HG03354 (cell line): ENCODE measurements at regions not wholly inside any gene's neighbourhood (a gene's known extent, or its start where the extent isn't known, plus 50 kb on each side); places are given as distances from the start of the nearest gene placed in this dataset.

Experiments
- ATAC-seq: cut with Tn5 transposase; IDR thresholded peaks from one replicate; pipeline ENCODE4 v1.9.1; 2021; ENCODE audit warnings: mild to moderate bottlenecking; ENCODE audit not compliant: unreplicated experiment, poor library complexity, severe bottlenecking

DNA sequence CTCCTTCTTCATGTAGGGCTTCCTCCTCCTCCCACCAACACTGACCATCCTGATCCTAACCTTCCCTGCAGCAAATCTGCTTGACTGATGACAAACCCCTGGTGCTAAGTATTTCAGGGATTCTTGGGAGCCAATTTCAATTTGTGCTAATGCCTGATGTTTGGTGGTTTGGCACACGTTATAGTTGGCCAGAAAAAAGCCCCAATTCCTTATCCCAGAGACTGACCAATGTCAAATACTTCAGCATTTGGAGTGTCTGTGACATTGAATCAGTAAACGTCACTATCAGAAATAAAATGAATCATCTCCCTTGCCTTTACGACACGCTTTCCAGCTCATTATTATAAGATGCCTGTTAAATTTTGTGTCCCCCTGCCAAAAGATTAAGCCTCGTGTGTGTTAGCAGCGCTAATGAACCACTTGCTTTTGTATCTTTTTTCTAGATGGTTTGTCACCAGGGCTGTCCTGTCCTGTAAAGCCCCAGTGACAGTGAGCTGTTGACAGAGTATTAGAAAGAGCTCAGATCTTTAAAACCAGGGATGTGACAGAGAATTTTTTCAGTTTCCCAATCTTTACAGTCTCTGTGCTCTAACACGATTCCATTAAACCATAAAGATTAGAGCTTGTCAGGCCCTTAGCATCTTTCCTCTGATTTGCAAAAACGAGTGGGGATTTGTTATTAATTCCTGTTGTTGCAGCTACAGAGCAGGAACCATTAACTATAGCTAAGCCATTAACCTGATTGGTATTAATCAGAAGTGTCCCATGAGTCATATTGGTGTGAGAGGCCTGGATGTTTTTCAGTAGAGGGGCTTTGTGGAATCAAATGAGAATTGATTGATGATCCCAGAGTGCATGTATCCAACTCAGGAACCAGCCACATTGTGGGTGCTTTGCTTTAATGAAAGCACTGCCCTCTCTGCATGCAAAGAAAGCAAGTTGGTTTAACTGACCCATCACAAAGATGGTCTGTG, 665.1 kb upstream of the PLXNA2 start:
- no peak for ATAC-seq

DNA sequence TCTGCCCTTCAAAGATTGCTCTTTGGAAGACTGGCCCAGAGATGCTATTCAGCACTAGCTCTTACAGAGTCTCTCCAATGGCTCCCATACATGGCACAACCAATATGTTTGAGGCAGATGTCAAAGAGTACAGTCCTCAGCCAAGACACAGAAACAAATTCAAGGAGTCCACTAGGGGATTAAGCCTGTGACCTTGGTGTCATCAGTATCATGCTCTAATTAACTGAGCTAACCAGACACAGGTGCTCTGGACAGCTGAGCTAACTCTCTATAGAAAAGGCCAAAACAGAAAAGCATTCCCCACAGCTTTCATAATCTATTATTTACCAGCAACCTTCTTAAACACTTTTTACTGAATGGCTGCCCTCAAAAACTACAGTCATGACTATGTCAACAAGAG, 666.0 kb upstream of the PLXNA2 start:
- no peak for ATAC-seq

DNA sequence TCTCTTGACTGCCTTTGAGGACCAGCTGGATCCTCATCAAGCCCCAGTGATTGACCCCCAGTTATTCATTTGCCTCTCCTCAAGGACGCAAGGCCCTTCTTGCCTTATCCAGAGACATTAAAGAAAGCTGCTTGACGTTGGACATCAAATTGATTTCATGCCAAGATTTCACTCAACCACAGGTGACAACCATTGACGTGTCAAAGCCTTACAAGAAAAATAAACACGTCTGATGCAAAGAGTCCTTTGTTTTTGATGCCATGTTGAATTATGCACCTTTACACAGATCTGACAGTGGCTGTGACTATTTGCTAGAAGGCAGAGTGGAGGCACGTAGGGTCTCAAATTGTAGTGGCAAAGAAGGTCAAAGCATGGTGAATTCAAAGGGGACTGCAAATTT, 666.2 kb upstream of the CAMK1G start:
- no peak for ATAC-seq

DNA sequence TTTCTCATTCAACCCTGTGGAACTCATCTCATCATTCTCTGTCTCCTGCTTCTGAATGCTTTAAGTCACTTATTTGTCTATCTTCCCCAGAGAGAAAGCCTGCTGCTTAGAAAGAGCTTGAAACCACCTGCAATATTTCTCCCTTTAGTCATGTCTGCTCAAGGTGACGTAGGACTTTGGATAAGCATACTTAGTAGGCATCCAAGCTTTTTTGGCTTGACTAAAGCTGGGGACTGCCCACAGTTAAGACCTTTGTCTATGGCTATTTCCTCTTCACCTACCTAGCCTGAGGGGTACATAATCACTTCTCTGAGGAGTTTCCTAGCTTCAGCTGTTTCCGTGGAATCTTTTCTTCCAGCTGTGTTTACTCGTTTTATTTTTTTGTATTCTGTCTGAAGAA, 665.8 kb upstream of the CAMK1G start:
- no peak for ATAC-seq

DNA sequence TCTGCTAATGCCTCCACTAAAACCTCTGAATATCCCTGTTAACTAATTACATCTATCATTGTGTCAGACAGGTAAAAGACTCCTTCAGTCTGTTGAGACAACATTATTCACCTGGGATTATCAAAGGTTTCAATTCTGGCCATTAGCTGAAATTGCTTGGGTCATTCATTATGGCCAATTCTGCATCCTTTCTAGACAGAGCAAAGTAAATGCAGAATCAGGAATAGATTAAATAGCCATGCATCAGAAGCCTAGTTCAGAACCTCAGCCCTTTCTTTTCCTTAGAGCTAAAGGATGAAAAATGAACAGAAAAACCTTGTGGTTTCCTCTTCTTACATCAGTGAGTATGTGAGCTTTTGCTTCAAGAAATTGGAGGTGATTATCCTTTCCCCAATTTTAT, 665.4 kb upstream of the CAMK1G start:
- no peak for ATAC-seq

DNA sequence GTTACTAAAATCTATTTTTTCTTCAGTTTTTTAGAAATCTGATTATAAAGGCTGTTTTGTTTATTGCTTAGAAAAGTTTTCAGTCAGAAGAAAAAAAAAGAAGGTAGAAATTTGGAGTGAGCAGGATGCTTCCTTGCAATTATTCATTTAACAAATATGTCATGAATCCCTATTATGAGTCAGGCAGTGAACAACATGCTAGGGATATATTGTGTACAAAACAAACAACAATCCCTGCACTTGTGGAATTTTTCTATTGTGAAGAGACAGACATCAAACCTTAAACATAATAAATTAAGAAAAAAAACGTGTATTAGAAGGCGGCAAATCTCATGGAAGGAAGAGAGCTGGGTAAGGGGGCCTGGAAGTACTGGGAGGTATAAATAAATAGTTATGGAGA, 664.1 kb upstream of the CAMK1G start:
- ATAC-seq = no peak

DNA sequence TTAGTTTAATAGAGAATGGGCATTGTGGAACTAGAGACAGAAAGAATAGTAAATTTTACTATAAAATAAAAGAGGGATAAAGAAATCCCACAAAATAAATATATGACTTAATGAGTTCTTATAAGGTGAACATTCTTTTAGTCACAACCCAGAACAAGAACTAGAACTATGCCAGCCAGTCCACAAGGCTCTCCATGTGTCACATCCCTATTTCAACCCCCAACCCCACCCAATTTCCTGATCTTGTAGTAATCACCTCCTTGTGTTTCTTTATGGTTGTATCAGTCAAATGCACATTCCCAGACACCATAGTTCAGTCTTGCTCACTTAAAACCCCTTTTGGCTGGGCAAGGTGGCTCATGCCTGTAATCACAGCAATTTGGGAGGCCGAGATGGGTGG, 662.3 kb upstream of the CAMK1G start:
- no peak for ATAC-seq

DNA sequence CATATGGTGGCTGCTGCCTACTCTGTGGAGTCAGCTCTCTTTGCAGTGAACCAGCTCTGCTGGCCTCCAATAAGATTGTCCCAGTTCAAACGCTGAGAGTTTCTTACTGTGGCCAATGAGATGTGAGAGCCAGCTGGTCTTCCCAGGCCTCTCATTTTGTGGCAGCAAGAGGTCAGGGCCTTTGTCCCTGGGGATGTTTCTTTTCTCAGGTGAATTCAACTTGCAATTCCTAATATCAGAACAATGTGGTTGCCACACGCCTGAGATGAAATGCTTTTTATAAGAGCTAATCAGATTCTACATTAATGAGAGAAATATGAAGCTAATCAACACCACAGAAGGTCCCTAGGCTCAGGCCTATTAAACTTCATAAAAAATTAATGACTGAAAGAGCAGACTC, 660.1 kb upstream of the CAMK1G start:
- no peak for ATAC-seq

DNA sequence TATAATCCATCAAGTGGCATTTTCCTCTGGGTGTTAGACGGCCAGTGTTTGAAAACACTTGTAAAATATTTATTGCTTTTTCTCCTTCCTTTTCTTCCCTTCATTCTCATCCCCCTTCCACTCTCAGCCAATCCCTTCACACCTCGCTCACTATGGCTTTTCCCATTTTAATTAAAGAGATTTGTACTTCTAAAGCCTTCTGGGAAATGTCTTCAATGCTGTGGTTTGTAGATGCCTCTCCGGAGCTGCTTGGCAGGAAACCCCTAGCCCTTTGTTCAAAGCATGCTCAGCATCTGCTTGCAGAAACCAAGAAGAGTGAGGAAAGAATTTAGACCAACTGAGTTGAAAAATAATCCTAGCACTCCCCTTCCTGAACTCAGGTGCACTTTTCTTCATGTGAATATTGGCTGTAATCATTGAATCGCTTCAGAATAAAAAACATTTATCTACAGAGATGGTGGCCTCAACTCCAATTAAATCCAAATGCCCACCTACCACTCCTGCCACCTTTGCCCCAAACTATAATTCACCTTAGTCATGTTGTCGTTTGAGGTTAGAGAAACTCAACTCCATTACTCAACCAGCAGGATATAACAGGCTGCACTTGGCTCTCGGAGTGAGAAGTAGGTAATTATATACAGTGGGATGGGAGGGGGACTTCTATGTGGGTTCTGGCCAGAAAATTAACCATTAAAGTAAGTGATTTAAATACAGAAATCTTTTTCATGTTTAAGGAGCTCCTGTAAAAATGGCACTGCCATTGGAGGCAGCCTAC, 659.4 kb upstream of the CAMK1G start:
- no peak for ATAC-seq

DNA sequence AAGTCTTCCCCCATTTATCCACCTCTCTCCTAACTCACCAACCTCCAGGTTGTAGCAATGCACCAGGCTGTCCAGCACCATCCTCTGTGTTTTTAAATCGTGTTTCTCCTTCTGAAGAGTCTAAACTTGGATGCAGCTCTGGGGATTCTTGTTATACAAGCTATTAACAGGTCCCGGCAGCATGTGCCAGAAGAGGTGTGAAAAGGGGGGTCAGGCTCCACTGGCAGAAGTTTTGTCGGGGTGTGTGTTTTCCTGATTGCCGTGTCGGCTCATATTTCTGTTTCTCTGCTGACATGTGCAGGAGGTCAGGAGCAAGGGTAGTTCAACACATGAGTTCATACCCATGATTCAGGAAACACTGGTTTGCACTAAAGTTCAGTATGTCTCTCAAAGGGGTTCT, 658.6 kb upstream of the CAMK1G start:
- ATAC-seq = no peak

DNA sequence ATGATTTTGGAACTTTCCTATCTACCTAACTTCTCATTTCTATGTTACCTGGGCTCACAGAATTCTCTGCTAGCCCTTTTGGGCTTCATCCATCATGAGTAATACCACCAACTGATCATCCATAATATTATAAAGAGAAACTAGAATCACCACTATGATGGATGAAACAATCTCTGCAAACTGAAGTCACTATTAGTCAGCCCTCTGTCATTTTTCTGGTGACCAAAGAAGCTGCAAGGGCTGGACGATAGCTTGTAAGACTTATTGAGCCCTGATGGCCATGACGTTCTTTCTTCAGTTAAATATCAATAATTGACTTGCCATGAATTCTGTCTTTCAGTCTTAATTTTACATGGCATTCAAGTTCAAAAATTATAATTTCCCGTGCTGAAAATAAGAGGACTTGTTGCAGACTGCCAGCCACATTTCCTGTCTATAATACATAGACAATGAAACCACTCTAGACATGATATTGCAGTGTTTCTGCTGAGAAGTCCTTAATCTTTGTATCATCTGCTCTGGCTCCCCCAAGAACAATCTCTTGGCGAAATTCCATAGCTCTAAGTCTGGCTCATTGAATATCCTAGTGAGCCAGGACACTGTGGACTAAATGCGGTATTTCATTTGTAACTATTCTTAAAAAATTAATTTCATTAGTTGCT, 655.0 kb upstream of the CAMK1G start:
- no peak for ATAC-seq

DNA sequence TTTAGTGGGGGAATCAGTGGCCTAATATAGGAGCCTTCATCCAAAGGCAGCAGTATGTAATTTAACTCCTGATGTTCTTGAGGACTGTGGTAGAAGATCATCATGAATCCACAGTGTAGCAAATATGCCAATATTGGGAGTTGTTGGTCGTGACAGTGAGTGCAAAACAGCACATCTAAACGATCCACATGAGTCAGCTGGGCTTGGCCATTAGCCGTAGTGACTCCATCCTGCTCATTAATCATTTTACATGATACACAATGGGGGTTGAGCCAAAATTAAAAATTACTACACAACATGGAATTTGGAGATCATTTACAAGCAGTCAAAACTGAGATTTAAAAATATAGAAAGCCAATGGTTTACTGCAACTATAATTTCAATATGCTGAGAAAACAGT, 653.9 kb upstream of the CAMK1G start:
- no peak for ATAC-seq

DNA sequence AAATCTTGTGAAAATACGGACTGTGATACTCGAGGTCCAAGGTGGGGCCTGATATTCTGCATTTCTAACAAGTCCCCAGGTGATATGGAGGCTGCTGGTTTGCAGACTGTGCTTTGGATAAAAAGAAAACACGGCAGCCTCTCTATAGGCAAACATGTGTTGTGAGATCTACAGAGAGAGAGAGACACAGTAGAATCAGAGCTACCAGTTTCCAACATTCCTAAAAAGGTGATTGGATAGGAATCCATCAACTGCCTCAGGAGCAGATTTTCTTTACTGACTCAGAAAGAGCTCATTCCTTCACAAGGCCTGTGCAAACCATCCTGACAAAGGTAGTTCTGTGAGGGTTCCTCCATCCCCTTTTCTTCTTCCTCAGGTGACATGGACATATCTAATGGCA, 651.6 kb upstream of the CAMK1G start:
- ATAC-seq = no peak

DNA sequence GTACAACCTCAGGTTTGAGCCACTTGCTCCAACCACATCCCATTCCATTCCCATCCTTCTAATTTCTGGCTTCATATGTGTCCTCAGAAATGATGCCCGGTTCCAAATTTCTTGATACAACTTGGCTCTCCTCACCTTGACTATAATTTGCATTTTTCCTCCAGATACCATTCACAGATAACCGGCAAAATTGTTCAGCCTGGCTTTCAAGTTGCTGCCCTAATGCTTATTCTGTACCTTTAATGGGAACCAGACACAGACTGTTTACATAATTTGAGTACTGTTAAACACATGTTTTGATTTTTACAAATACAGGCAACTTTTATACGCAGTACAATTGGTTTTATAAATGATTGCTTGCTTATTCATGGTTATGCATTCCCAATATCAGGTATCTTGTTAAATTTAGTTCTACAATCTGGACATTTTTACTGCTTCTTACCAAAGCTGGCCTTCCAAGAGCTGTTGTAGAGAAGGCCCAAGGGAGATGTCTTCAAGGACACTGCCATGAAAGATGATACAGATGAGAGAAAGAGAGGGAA, 649.5 kb upstream of the CAMK1G start:
- ATAC-seq = no peak

DNA sequence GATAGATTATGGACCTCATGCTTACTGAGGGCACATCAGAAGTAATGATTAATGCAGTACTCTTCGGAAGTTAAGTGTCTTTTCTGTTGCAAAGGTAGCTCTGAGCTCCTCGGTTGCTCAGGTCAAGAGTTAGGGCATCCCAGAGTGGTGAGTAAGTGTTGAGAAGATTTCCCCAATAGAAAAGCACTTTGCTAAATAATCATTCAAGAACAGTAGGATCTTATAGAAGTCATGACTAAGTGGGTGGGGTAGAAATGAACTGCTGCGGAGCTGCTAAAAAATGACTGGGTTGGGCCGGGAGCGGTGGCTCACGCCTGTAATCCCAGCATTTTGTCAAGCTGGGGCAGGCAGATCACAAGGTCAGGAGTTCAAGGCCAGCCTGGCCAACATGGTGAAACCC, 648.6 kb upstream of the CAMK1G start:
- no peak for ATAC-seq

DNA sequence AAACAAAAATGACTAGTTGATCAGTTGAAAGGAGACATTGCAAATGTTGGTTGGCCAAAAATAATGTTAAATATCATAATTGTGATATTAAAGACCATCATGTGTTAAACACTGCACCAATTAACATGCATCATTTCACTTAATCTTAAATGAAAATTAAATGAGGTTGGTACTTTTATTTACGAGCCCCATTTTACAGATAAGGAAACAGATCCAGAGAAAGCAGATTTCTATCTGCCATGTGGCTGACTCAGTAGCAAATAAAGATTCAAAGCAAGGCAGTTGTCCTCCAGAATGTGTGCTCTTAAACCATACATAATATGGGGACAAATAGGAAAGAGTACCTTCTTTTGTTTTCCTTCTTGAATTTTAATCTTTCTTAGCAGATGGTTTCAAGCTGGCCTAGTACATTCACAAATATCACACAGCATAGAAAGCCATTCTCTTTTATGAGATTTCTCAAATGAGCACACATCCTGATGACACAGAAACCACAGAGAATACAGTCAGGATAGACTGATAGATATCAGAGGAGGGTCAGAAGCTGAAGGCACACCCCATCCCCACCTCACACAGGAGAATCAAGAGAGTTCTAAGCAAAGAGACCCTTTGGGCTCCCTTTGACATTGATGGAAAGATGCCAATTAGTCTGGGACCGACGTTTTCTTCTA, 647.9 kb upstream of the CAMK1G start:
- ATAC-seq = no peak

DNA sequence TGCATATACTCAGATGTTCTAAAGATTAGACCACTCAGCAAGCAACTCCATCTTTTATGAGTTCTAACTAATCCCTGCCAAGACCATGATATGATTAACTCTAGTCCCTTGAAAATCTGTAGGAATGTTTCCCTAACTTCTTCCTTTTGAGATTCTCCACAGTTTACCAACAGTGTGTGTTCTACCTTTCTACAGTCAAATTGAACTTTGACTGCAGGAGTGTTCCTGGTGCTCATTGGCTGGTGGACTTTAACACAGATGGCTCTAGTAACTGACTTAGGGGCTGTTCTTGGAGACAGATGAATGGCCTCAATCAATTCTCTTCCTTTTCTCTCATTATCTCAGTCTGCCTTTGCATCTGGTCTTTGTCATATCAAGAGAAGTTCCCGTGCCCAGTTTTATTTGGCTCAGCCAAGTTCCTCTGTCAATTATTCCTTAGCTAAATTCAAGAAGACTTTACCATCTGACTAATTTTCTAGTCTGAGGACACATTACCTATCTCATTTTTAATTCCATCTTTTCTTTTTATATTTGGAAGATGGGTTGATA, 643.9 kb upstream of the CAMK1G start:
- ATAC-seq = no peak

DNA sequence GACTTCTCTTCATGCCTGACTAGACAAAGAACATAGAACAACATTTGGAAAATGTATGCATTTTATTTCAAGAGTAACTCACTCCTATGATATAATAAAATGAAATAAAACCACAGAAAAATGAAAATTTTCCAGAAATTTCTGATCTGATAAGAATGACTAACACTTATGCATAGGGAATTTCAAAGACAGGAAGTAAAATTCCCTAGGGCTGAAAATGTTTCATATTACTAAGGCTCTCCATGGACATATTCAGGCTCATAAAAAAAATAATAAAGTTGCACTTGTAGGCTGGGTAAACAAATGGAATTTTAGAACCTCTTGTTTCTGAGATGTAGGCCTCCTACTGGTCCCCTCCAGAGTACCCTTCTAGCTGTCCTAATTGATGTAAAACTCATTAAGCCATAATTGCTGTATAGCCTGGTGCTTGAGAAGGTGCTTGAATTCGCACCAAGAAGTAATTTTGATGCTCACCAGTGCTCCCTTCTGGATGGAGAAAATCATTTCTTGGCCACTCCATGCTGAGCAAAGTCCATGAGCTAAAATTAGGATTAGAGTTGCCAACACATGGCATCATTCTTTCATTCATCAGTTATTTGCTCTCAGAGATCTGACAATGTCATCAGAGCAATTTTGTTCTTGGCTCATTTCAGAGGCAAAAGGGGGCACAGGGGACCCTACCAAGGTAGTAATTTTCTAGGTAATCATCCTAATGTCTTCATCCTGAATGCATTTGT, 641.0 kb upstream of the CAMK1G start:
- no peak for ATAC-seq

DNA sequence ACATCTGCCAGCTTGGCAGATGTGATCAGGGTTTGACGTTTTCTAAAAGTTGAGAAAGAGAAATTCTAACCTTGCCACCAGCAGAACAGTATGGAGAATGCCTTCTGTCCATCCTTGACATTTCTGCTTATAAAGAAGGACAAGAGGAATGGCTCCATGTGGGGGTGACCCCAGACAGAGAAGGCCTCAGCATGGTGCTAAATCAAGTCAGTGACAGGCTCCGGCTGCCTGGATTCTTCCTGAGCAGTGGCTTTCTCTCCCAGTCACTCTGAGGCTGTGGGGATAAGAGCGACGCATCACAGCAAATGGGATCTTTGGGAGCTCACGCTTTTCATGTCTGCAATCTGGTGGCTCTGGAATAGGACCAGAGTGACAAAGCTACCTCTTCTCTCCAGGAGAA, 640.2 kb upstream of the CAMK1G start:
- ATAC-seq = no peak
